ENCODE measurements at regions not wholly inside any gene's neighbourhood (a gene's known extent, or its start where the extent isn't known, plus 50 kb on each side); places are given as distances from the start of the nearest gene placed in this dataset.
"Not testable (repeated sequence)": the region's sequence is repeated elsewhere in the genome, so short reads cannot be mapped to it uniquely, and the experiment has no call there.

DNA sequence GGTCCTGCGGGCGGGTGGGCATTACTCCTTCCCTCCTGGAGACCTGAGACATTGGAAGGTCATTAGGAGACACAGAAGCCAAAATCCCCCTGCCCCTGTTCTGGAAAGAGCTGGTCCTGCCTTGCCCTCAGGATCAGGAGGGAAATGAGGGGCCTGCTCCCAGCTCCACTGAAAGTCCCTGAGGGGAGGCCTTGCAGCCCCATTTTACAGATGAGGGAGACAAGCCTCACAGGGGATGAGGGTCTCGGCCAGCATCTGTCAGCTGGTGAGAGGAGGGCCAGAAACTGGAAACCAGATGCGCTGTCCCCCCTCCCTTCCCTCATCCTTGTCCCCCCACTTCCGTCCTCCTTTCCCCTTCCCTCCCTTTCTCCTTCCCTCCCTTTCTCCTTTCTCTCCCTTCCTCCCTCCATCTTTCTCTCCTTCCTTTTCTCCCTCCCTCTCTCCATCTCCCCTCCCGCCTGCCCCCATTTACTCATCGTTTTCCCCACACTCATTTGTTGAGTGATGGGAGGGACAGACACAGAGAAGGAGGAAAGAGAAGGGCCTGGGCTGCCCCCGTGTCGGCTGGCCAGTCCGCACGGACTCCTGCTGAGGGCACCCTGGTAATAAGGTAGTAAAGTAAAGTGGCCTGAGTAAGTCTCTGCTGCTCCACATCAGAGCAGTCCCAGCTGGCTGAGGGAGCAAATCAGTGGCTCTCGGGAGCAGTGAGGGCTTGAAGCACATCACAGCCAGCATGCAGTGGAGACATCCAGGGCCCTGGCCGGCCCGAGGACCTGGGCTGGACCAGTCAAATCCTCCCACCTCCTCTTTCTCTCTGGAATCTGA, 112.4 kb upstream of the ALDH1A3 start:
- no peak overlapping the region for H3K27ac Mint-ChIP-seq
- CTCF ChIA-PET, result no interaction called here
- intact Hi-C loops (cut with micrococcal nuclease), result no loop called here
- H3K9me3 Mint-ChIP-seq, result no peaks in the 10 kb centered on the region
- H3K27me3 Mint-ChIP-seq (ENCODE audit: low read depth), result no peaks in the 10 kb centered on the region
- no peaks in the 10 kb centered on the region for H3K36me3 Mint-ChIP-seq (ENCODE audit: low read depth)
- no peak overlapping the region for H3K4me3 Mint-ChIP-seq
- DNase-seq, result no peak
- no peaks in the 10 kb centered on the region for H3K4me1 Mint-ChIP-seq (ENCODE audit: low read depth)

- H3K9me3 Mint-ChIP-seq, result no peaks in the 10 kb centered on the region
- H3K27ac Mint-ChIP-seq, result no peak overlapping the region
- no peaks in the 10 kb centered on the region for H3K4me1 Mint-ChIP-seq (ENCODE audit: low read depth)
- intact Hi-C loops (cut with micrococcal nuclease), result no loop called here
- CTCF ChIA-PET, result no interaction called here
- H3K36me3 Mint-ChIP-seq (ENCODE audit: low read depth), result no peaks in the 10 kb centered on the region
- no peak for DNase-seq
- no peak overlapping the region for H3K4me3 Mint-ChIP-seq
- H3K27me3 Mint-ChIP-seq (ENCODE audit: low read depth), result no peaks in the 10 kb centered on the region
Observed at GRCh38 chr15:100768501-100768931, 111.1 kb upstream of the ALDH1A3 start.

- Mint-ChIP-seq H3K36me3 (ENCODE audit: low read depth) (no peaks in the 10 kb centered on the region), H3K27ac (no peak overlapping the region)
- CTCF ChIA-PET, result no interaction called here
Observed at GRCh38 chr15:100769043-100769974, 110.3 kb upstream of the ALDH1A3 start.

GRCh38 chr15:100769975-100770340, 109.7 kb upstream of the ALDH1A3 start:
- H3K27me3 Mint-ChIP-seq (ENCODE audit: low read depth), result no peaks in the 10 kb centered on the region
- CTCF ChIA-PET, result no interaction called here
- no peak overlapping the region for H3K27ac Mint-ChIP-seq
- intact Hi-C loops (cut with micrococcal nuclease), result no loop called here
- DNase-seq, result no peak
- H3K4me1 Mint-ChIP-seq (ENCODE audit: low read depth), result no peaks in the 10 kb centered on the region
- H3K9me3 Mint-ChIP-seq, result no peaks in the 10 kb centered on the region
- no peak overlapping the region for H3K4me3 Mint-ChIP-seq
- H3K36me3 Mint-ChIP-seq (ENCODE audit: low read depth), result no peaks in the 10 kb centered on the region

More at GRCh38 chr15:100769043-100769974, 110.3 kb upstream of the ALDH1A3 start:
- DNase-seq, result no peak
- no peaks in the 10 kb centered on the region for H3K4me1 Mint-ChIP-seq (ENCODE audit: low read depth)
- no peaks in the 10 kb centered on the region for H3K9me3 Mint-ChIP-seq
- H3K27me3 Mint-ChIP-seq (ENCODE audit: low read depth), result no peaks in the 10 kb centered on the region
- no peak overlapping the region for H3K4me3 Mint-ChIP-seq
- intact Hi-C loops (cut with micrococcal nuclease), result no loop called here

- H3K9me3 Mint-ChIP-seq, result no peaks in the 10 kb centered on the region
- intact Hi-C loops (cut with micrococcal nuclease), result no loop called here
- no peaks in the 10 kb centered on the region for H3K27me3 Mint-ChIP-seq (ENCODE audit: low read depth)
- no peaks in the 10 kb centered on the region for H3K36me3 Mint-ChIP-seq (ENCODE audit: low read depth)
- H3K4me3 Mint-ChIP-seq, result no peak overlapping the region
- no peak overlapping the region for H3K27ac Mint-ChIP-seq
- no peak for DNase-seq
- CTCF ChIA-PET, result no interaction called here
- H3K4me1 Mint-ChIP-seq (ENCODE audit: low read depth), result no peaks in the 10 kb centered on the region
Observed at GRCh38 chr15:100770661-100771584, 108.7 kb upstream of the ALDH1A3 start.

- Mint-ChIP-seq H3K4me1 (ENCODE audit: low read depth) (no peaks in the 10 kb centered on the region), H3K9me3 (no peaks in the 10 kb centered on the region), H3K27me3 (ENCODE audit: low read depth) (no peaks in the 10 kb centered on the region), H3K36me3 (ENCODE audit: low read depth) (no peaks in the 10 kb centered on the region), H3K27ac (no peak overlapping the region), H3K4me3 (no peak overlapping the region)
- DNase-seq, result no peak
- CTCF ChIA-PET, result no interaction called here
- intact Hi-C loops (cut with micrococcal nuclease), result no loop called here
Observed at GRCh38 chr15:100771746-100772145, 107.9 kb upstream of the ALDH1A3 start.

DNA sequence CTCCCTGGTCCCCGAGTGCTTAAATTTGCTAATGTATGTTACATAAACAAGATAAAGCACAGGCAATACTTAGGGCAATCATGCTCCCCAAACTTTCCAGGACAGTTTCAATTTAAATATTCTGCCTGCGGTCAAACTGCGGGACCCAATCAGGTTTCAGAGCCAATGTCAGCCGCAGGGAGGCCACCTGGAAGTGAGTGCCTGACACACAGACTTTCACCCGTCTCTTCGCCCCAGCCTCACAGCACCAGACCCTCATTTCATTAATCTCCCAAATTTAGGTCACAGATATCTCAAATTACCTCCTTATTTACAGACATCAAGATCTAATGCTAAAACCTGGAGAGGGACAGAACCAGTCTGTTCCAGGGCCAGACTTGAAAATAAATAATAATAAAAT, 107.2 kb upstream of the ALDH1A3 start:
- intact Hi-C loops (cut with micrococcal nuclease), result no loop called here
- DNase-seq, result no peak
- H3K36me3 Mint-ChIP-seq (ENCODE audit: low read depth), result no peaks in the 10 kb centered on the region

GRCh38 chr15:100772892-100773520, 106.6 kb upstream of the ALDH1A3 start:
- H3K27ac Mint-ChIP-seq, result no peak overlapping the region
- no peaks in the 10 kb centered on the region for H3K36me3 Mint-ChIP-seq (ENCODE audit: low read depth)
- H3K4me1 Mint-ChIP-seq (ENCODE audit: low read depth), result no peaks in the 10 kb centered on the region
- CTCF ChIA-PET, result no interaction called here
- DNase-seq, result no peak
- H3K4me3 Mint-ChIP-seq, result no peak overlapping the region
- intact Hi-C loops (cut with micrococcal nuclease), result no loop called here
- no peaks in the 10 kb centered on the region for H3K9me3 Mint-ChIP-seq
- H3K27me3 Mint-ChIP-seq (ENCODE audit: low read depth), result no peaks in the 10 kb centered on the region

More for the DNA sequence above, 107.2 kb upstream of the ALDH1A3 start:
- no peaks in the 10 kb centered on the region for H3K9me3 Mint-ChIP-seq
- no peak overlapping the region for H3K4me3 Mint-ChIP-seq
- CTCF ChIA-PET, result no interaction called here
- H3K27me3 Mint-ChIP-seq (ENCODE audit: low read depth), result no peaks in the 10 kb centered on the region
- no peak overlapping the region for H3K27ac Mint-ChIP-seq
- H3K4me1 Mint-ChIP-seq (ENCODE audit: low read depth), result no peaks in the 10 kb centered on the region

GRCh38 chr15:100774044-100774443, 105.6 kb upstream of the ALDH1A3 start:
- H3K27me3 Mint-ChIP-seq (ENCODE audit: low read depth); H3K27ac Mint-ChIP-seq; CTCF ChIA-PET; H3K36me3 Mint-ChIP-seq (ENCODE audit: low read depth); H3K4me1 Mint-ChIP-seq (ENCODE audit: low read depth); intact Hi-C loops (cut with micrococcal nuclease); DNase-seq; H3K9me3 Mint-ChIP-seq; H3K4me3 Mint-ChIP-seq: not testable (repeated sequence)

- intact Hi-C loops (cut with micrococcal nuclease), result no loop called here
- DNase-seq, result no peak
- CTCF ChIA-PET, result no interaction called here
- no peaks in the 10 kb centered on the region for H3K4me1 Mint-ChIP-seq (ENCODE audit: low read depth)
- no peak overlapping the region for H3K4me3 Mint-ChIP-seq
- no peaks in the 10 kb centered on the region for H3K27me3 Mint-ChIP-seq (ENCODE audit: low read depth)
- H3K9me3 Mint-ChIP-seq, result no peaks in the 10 kb centered on the region
- no peak overlapping the region for H3K27ac Mint-ChIP-seq
- no peaks in the 10 kb centered on the region for H3K36me3 Mint-ChIP-seq (ENCODE audit: low read depth)
Observed at GRCh38 chr15:100775581-100776185, 103.9 kb upstream of the ALDH1A3 start.

DNA sequence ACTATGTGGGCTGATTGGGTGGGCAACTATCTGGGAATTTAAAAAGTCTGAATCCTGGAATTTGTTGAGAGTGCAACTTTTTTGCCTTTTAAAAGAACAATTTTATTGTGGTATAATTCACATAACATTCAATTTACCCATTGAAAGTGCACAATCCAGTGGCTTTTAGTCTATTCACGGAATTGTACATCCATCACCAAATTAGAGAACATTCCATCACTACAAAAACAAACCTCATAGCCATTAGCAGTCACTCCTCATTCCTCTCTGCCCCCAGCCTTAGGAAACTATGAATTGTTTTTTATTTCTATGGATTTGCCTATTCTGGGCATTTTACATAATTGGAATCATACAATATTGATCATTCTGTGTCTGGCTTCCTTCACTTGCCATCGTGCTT, 101.8 kb upstream of the ALDH1A3 start:
- Mint-ChIP-seq H3K4me1 (ENCODE audit: low read depth) (no peaks in the 10 kb centered on the region), H3K27me3 (ENCODE audit: low read depth) (peaks cover 2% of the 10 kb centered on the region), H3K36me3 (ENCODE audit: low read depth) (no peaks in the 10 kb centered on the region), H3K9me3 (no peaks in the 10 kb centered on the region), H3K27ac (no peak overlapping the region), H3K4me3 (no peak overlapping the region)
- no peak for DNase-seq
- CTCF ChIA-PET, result no interaction called here
- intact Hi-C loops (cut with micrococcal nuclease), result no loop called here

Data from activated naive CD4-positive, alpha-beta T cell treated with anti-CD3 and anti-CD28 coated beads for 36 hours (primary cell).